ENCODE measurements at regions not wholly inside any gene's neighbourhood (a gene's known extent, or its start where the extent isn't known, plus 50 kb on each side); places are given as distances from the start of the nearest gene placed in this dataset.

- no peak for TF ChIP-seq CTCF (IDR thresholded peaks at IDR 0.05; ENCODE audit: low read length, missing control alignments)
- H3K4me3 ChIP-seq (replicated peaks; ENCODE audit: low read depth, low read length) = no peak overlapping the region
- no peak for DNase-seq (ENCODE audit: low read depth)
Measured at GRCh38 chr3:73326396-73326795, 264.9 kb downstream of the EBLN2 start.

GRCh38 chr3:73327052-73327451 is 265.6 kb downstream of the EBLN2 start:
- TF ChIP-seq CTCF (IDR thresholded peaks at IDR 0.05; ENCODE audit: low read length, missing control alignments) = no peak
- DNase-seq (ENCODE audit: low read depth) = no peak
- H3K4me3 ChIP-seq (replicated peaks; ENCODE audit: low read depth, low read length) = no peak overlapping the region
